BE2C (cell line): ENCODE measurements at regions not wholly inside any gene's neighbourhood (a gene's known extent, or its start where the extent isn't known, plus 50 kb on each side); places are given as distances from the start of the nearest gene placed in this dataset.
"Not testable (repeated sequence)": the region's sequence is repeated elsewhere in the genome, so short reads cannot be mapped to it uniquely, and the experiment has no call there.

Source experiments
- DNase-seq: peaks from one replicate; pipeline ENCODE4 v3.0.0-alpha.2; 2020
- H3K27me3 ChIP-seq: fragments of 250-450 bp; sonication (Bioruptor Pico); 2 replicates; pipeline ENCODE4 v1.5.1; 2020; ENCODE audit warnings: mild to moderate bottlenecking
- H3K36me3 ChIP-seq: fragments of 250-450 bp; sonication (Bioruptor Pico); 2 replicates; pipeline ENCODE4 v1.5.1; 2020; ENCODE audit warnings: mild to moderate bottlenecking
- H3K4me1 ChIP-seq: fragments of 250-450 bp; sonication (Bioruptor Pico); 2 replicates; pipeline ENCODE4 v1.5.1; 2020
- H3K4me3 ChIP-seq: 2 replicates; pipeline ENCODE4 v1.5.1; 2011; ENCODE audit warnings: low read depth, low read length
- H3K9me3 ChIP-seq: fragments of 250-450 bp; sonication (Bioruptor Pico); 2 replicates; pipeline ENCODE4 v1.5.1; 2020
- TF ChIP-seq, protein P1 (sequence below): IDR thresholded peaks from 2 replicates; pipeline ENCODE4 v1.5.1; 2012; ENCODE audit warnings: mild to moderate bottlenecking, low read depth, low read length

GRCh38 chr12:126042286-126042685 lies 977.1 kb downstream of the AACS start:
- Histone ChIP-seq H3K4me3 (no peak overlapping the region), H3K9me3 (no peaks in the 10 kb centered on the region), H3K27me3 (no peaks in the 10 kb centered on the region), H3K4me1 (no peaks in the 10 kb centered on the region), H3K36me3 (no peaks in the 10 kb centered on the region)
- no peak for DNase-seq
- TF ChIP-seq, protein P1, sequence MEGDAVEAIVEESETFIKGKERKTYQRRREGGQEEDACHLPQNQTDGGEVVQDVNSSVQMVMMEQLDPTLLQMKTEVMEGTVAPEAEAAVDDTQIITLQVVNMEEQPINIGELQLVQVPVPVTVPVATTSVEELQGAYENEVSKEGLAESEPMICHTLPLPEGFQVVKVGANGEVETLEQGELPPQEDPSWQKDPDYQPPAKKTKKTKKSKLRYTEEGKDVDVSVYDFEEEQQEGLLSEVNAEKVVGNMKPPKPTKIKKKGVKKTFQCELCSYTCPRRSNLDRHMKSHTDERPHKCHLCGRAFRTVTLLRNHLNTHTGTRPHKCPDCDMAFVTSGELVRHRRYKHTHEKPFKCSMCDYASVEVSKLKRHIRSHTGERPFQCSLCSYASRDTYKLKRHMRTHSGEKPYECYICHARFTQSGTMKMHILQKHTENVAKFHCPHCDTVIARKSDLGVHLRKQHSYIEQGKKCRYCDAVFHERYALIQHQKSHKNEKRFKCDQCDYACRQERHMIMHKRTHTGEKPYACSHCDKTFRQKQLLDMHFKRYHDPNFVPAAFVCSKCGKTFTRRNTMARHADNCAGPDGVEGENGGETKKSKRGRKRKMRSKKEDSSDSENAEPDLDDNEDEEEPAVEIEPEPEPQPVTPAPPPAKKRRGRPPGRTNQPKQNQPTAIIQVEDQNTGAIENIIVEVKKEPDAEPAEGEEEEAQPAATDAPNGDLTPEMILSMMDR = no peak

- not testable (repeated sequence) for H3K9me3 ChIP-seq
Observed at GRCh38 chr12:126049501-126049900, 984.3 kb downstream of the AACS start.

DNA sequence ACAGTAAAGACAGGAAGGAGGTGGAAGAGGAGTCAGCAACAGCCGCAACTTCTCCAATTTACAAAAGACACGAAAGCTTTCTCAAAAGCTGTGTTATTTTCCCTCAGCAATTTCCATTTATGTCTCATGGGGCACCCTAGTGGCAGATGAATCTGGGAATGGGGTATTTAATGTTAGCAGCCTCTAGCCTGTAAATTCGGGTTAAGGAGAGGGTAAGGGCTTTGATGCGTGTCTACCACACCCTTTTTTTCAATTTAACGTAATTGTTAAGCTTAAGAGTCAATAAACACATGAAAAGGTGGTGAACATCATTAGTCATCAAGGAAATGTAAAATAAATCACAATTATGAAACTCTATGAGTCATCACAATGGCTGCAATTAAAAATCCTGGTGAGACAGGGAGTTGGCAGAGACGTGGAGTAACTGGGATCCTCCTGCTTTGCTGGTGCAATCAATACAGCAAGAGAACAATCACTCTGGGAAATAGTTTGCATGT lies 986.4 kb downstream of the AACS start:
- H3K9me3 ChIP-seq = peaks cover 2% of the 10 kb centered on the region; the same call in 1 of the 2 replicates
- no peaks in the 10 kb centered on the region for H3K36me3 ChIP-seq
- H3K27me3 ChIP-seq = no peaks in the 10 kb centered on the region
- no peaks in the 10 kb centered on the region for H3K4me1 ChIP-seq
- TF ChIP-seq, protein P1 = no peak
- no peak overlapping the region for H3K4me3 ChIP-seq
- DNase-seq = no peak

More at GRCh38 chr12:126049501-126049900, 984.3 kb downstream of the AACS start:
- H3K4me1 ChIP-seq, DNase-seq, H3K4me3 ChIP-seq, H3K27me3 ChIP-seq, H3K36me3 ChIP-seq: not testable (repeated sequence)

- no peaks in the 10 kb centered on the region for H3K4me1 ChIP-seq
- no peak for DNase-seq
- H3K27me3 ChIP-seq = no peaks in the 10 kb centered on the region
- TF ChIP-seq, protein P1 = no peak
- H3K36me3 ChIP-seq = no peaks in the 10 kb centered on the region
- H3K9me3 ChIP-seq = peaks cover 2% of the 10 kb centered on the region; the same call in 1 of the 2 replicates
- no peak overlapping the region for H3K4me3 ChIP-seq
Observed at GRCh38 chr12:126055521-126055920, 990.3 kb downstream of the AACS start.

DNA sequence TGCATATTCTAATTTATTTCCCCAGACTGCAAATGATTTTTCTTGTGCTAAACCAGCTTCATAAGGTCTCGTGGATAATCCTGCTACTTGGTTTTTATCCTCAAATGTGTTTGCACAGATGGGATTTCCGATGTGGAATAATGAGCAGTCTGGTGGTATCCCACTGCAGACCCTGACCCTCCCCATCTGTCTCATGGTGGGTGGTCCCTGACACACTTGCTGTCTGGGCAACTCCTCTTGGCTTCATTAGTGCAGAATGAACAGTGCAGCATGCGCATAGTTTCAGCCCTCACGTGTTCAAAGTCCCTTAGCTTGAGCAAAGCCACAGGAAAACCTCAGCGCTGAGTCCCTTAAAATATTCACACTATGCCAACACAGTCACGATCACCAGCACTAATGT lies 996.5 kb downstream of the AACS start:
- TF ChIP-seq, protein P1 = no peak
- Histone ChIP-seq H3K4me1 (no peaks in the 10 kb centered on the region), H3K36me3 (no peaks in the 10 kb centered on the region), H3K9me3 (no peaks in the 10 kb centered on the region; the same call in 1 of the 2 replicates), H3K4me3 (no peak overlapping the region), H3K27me3 (no peaks in the 10 kb centered on the region)
- DNase-seq = no peak

DNA sequence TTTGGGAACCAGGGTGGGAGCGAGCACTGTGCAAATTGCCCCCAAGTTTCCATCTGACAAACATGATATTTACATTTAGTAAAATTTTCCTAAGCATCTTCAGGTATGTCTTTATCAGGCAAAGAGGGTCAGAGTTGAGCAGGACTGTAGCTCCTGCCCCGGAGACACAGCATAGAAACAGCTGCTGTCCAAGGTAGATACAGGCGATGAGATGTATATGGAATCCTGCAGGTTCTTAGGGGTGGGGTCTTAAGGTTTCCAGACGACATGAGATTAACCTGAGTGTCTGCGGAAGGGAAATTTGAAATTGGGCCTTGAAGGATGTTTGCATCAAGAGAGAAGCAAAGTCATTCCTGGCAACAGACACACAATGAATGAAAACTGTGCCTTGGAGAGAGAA lies 998.8 kb downstream of the AACS start:
- Histone ChIP-seq H3K4me3 (no peak overlapping the region), H3K36me3 (no peaks in the 10 kb centered on the region), H3K9me3 (no peaks in the 10 kb centered on the region; the same call in 1 of the 2 replicates), H3K27me3 (no peaks in the 10 kb centered on the region), H3K4me1 (no peaks in the 10 kb centered on the region)
- no peak for DNase-seq
- TF ChIP-seq, protein P1 = no peak
